Calu3 (cell line): ENCODE measurements at regions not wholly inside any gene's neighbourhood (a gene's known extent, or its start where the extent isn't known, plus 50 kb on each side); places are given as distances from the start of the nearest gene placed in this dataset.

Experiments
- BruUV-seq: library from RNA; stranded (reverse); fragments of 400-500 nt; replicated peaks from 2 replicates; lab custom pipeline; 2021; lab: Mats Ljungman, UMichigan
- CTCF ChIA-PET: fragments of 300-600 bp; sonication (Branson Sonifier 250); formaldehyde crosslinking; loops from one replicate; lab custom pipeline; 2022; ENCODE audit warnings: antibody characterized with exemption; lab: Charles Lee
- DNase-seq: peaks from one replicate; pipeline ENCODE4 v3.0.0; 2022
- H3K27ac Mint-ChIP-seq: one replicate; pipeline ENCODE4 v1.8.0; 2022; ENCODE audit warnings: mixed read lengths; ENCODE audit not compliant: unreplicated experiment
- H3K27me3 Mint-ChIP-seq: one replicate; pipeline ENCODE4 v1.8.0; 2022; ENCODE audit warnings: mixed read lengths; ENCODE audit not compliant: unreplicated experiment
- H3K36me3 Mint-ChIP-seq: one replicate; pipeline ENCODE4 v1.8.0; 2022; ENCODE audit warnings: mild to moderate bottlenecking, moderate library complexity, mixed read lengths; ENCODE audit not compliant: insufficient read depth, unreplicated experiment
- H3K4me1 Mint-ChIP-seq: one replicate; pipeline ENCODE4 v1.8.0; 2022; ENCODE audit warnings: mild to moderate bottlenecking, low read depth, mixed read lengths; ENCODE audit not compliant: unreplicated experiment
- H3K4me3 Mint-ChIP-seq: one replicate; pipeline ENCODE4 v1.8.0; 2022; ENCODE audit warnings: mild to moderate bottlenecking, low read depth, moderate library complexity, mixed read lengths; ENCODE audit not compliant: unreplicated experiment
- H3K9me3 Mint-ChIP-seq: one replicate; pipeline ENCODE4 v1.8.0; 2022; ENCODE audit warnings: low read depth, mixed read lengths; ENCODE audit not compliant: unreplicated experiment
- CTCF ChIP-seq: fragments of 200-600 bp; IDR thresholded peaks from one replicate; pipeline ENCODE4 v1.8.0; 2022; ENCODE audit warnings: antibody characterized with exemption; ENCODE audit not compliant: unreplicated experiment
- intact Hi-C: fragments of 100-400 bp; cut with micrococcal nuclease; formaldehyde crosslinking; loops from one replicate; pipeline ENCODE4 v1.10.0; 2022; ENCODE audit not compliant: unreplicated experiment

- BruUV-seq = no TSS peak
- Mint-ChIP-seq H3K4me1 (peaks cover 9% of the 10 kb centered on the region), H3K36me3 (no peaks in the 10 kb centered on the region), H3K27me3 (no peaks in the 10 kb centered on the region), H3K4me3 (no peak overlapping the region), H3K27ac (no peak overlapping the region), H3K9me3 (peaks cover 8% of the 10 kb centered on the region)
- TF ChIP-seq CTCF = no peak
- CTCF ChIA-PET = no interaction called here
- intact Hi-C loops = loop anchor here (1.0 kb wide), 1 partner anchor 48 kb away; no protein-coding TSS in a partner anchor
- DNase-seq = no peak
These were observed 341.8 kb upstream of the CCDC179 start for GRCh38 chr11:23201936-23202522.

- intact Hi-C loops = no loop called here
These were observed 342.3 kb upstream of the CCDC179 start for GRCh38 chr11:23202611-23203010.

GRCh38 chr11:23205156-23205871 is 345.0 kb upstream of the CCDC179 start:
- H3K9me3 Mint-ChIP-seq = peaks cover 9% of the 10 kb centered on the region
- intact Hi-C loops = no loop called here
- CTCF ChIA-PET = no interaction called here
- no peak for DNase-seq
- H3K27ac Mint-ChIP-seq = no peak overlapping the region
- peaks cover 9% of the 10 kb centered on the region for H3K4me1 Mint-ChIP-seq
- H3K4me3 Mint-ChIP-seq = no peak overlapping the region
- no peaks in the 10 kb centered on the region for H3K36me3 Mint-ChIP-seq
- no TSS peak for BruUV-seq
- no peak for TF ChIP-seq CTCF
- no peaks in the 10 kb centered on the region for H3K27me3 Mint-ChIP-seq

More at GRCh38 chr11:23202611-23203010, 342.3 kb upstream of the CCDC179 start:
- Mint-ChIP-seq H3K36me3 (no peaks in the 10 kb centered on the region), H3K9me3 (peaks cover 8% of the 10 kb centered on the region), H3K4me3 (no peak overlapping the region), H3K4me1 (peaks cover 9% of the 10 kb centered on the region), H3K27me3 (no peaks in the 10 kb centered on the region), H3K27ac (no peak overlapping the region)
- BruUV-seq = no TSS peak
- CTCF ChIA-PET = interaction anchor here (0.5 kb wide), 1 partner anchor 640 kb away, joined by 5 read pairs; no protein-coding TSS in a partner anchor
- DNase-seq = no peak
- TF ChIP-seq CTCF = no peak

GRCh38 chr11:23206741-23207336 is 346.6 kb upstream of the CCDC179 start:
- no peak for DNase-seq
- Mint-ChIP-seq H3K9me3 (peaks cover 9% of the 10 kb centered on the region), H3K36me3 (no peaks in the 10 kb centered on the region), H3K27ac (peak overlapping the region; percentile 15), H3K4me1 (peaks cover 9% of the 10 kb centered on the region), H3K27me3 (no peaks in the 10 kb centered on the region), H3K4me3 (no peak overlapping the region)
- CTCF ChIA-PET = no interaction called here
- no peak for TF ChIP-seq CTCF
- BruUV-seq = no TSS peak
- intact Hi-C loops = no loop called here
